Suprapubic skin (tissue), 3 donors: ENCODE measurements at regions not wholly inside any gene's neighbourhood (a gene's known extent, or its start where the extent isn't known, plus 50 kb on each side); places are given as distances from the start of the nearest gene placed in this dataset.

Experiments
- POLR2A ChIP-seq, 2 donors: fragments of 450-650 bp; IDR thresholded peaks; one replicate each; pipeline ENCODE4 v1.6.1; 2017; ENCODE audit warnings: antibody characterized with exemption in 2 of 2, mild to moderate bottlenecking in 2 of 2, moderate library complexity in 2 of 2
- TF ChIP-seq, protein P1 (sequence below), 2 donors: fragments of 200-600 bp in 1 of 2; fragments of 450-650 bp in 1 of 2; sonication (generic) in 1 of 2; IDR thresholded peaks; one replicate each; pipeline ENCODE4 v1.5.1; 2016 to 2019; ENCODE audit warnings: antibody characterized with exemption in 2 of 2, mild to moderate bottlenecking in 1 of 2, moderate library complexity in 1 of 2

DNA sequence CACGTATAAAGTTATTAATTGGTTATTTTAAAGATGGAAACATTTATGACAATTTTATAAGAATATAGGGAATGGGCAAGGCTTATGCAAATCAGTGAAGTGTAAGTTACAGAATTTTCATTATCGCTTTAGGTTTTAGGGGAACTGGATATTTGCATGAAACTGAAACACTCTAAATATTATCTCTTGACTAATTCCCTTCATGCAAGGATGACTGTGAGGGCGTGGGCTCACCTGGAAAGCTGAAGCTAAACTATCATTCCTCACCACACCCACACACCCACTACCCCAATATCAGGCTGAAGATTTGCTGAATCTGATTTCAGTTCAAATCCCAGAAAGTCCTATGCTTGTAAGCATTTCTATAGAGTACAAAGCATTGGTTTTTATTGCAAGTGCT, 81.7 kb upstream of the ARHGAP24 start:
- TF ChIP-seq, protein P1, sequence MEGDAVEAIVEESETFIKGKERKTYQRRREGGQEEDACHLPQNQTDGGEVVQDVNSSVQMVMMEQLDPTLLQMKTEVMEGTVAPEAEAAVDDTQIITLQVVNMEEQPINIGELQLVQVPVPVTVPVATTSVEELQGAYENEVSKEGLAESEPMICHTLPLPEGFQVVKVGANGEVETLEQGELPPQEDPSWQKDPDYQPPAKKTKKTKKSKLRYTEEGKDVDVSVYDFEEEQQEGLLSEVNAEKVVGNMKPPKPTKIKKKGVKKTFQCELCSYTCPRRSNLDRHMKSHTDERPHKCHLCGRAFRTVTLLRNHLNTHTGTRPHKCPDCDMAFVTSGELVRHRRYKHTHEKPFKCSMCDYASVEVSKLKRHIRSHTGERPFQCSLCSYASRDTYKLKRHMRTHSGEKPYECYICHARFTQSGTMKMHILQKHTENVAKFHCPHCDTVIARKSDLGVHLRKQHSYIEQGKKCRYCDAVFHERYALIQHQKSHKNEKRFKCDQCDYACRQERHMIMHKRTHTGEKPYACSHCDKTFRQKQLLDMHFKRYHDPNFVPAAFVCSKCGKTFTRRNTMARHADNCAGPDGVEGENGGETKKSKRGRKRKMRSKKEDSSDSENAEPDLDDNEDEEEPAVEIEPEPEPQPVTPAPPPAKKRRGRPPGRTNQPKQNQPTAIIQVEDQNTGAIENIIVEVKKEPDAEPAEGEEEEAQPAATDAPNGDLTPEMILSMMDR (IDR thresholded peaks at IDR 0.05), result no peak
- no peak for TF ChIP-seq POLR2A (IDR thresholded peaks at IDR 0.05)
